SH-SY5Y (cell line): ENCODE measurements at regions not wholly inside any gene's neighbourhood (a gene's known extent, or its start where the extent isn't known, plus 50 kb on each side); places are given as distances from the start of the nearest gene placed in this dataset.

Experiments
- GATA2 ChIP-seq: IDR thresholded peaks from 2 replicates; pipeline ENCODE4 v1.6.1; 2011; ENCODE audit warnings: mild to moderate bottlenecking, low read depth, low read length
- GATA3 ChIP-seq: IDR thresholded peaks from 2 replicates; pipeline ENCODE4 v1.6.1; 2011; ENCODE audit warnings: low read depth, mild to moderate bottlenecking, low read length, moderate library complexity

DNA sequence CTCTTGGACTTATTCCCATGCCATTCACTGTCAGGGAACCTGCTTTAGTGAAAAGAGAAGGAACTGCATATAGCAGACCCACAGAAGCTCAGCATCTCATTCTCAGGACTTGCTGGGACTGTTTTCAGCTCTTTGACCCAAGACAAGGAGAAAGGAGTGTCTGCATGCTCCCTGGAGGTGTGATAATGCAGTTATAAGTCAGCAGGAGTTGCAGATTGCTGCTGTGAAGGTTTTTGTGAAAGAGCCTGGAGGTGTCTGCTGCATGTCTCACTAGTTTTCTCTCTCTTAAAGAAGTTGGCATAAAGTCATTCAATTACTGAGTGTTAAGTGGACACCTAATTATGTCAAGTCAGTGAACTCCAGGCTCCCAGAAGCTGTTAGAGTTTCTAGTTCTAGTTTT is 343.4 kb downstream of the BRINP2 start:
- TF ChIP-seq GATA2 (no peak), GATA3 (no peak)

DNA sequence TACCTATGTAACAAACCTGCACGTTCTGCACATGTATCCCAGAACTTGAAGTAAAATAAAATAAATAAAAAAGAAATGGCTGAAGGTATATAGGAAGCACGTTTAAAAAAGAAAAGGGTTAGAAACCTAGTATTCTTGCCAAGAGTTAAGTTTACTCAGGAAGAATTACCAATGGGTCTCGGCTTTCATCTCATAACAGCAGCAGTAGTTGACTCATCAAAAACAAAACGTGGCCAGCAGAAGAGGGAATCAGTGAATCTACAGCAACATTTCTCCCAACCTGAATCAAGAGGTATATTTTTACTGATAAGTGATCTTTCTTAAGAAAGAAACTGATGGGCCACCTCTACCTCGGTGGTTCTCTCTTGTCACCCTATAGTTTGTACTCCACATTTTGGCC is 340.3 kb downstream of the BRINP2 start:
- no peak for TF ChIP-seq GATA3
- no peak for TF ChIP-seq GATA2

DNA sequence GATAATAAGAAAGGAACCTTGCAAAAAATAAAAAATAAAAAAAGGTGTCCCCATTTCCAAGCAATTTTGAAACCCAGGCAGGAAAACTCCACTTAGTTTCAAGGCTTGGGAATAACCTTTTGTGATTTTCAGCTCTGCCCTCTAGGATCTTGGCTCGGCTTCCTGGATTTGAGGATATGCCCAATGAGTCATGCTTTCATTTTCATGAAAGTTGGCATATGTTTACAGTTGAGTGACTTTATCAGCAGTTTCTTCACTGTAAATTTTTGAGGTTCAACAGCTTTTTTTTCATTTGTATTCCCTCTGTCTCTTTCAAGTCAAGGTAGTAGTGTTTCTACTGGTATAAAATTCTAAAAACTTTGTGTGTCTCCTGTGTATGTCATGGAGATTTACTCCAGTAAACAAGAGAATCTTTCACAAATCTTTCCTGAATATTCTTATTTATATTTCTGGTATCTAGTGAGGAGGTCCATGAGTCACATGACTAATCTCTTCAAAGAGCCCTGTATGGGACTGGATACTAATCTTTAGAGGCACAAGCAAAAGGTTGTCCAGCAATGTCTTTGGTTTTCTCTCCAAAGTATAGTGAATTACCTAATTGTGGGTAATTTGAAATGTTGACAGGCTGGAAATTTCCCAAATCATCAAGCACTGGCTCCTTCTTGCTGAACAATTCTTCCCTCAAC is 335.3 kb downstream of the BRINP2 start:
- TF ChIP-seq GATA3, result no peak
- TF ChIP-seq GATA2, result no peak

DNA sequence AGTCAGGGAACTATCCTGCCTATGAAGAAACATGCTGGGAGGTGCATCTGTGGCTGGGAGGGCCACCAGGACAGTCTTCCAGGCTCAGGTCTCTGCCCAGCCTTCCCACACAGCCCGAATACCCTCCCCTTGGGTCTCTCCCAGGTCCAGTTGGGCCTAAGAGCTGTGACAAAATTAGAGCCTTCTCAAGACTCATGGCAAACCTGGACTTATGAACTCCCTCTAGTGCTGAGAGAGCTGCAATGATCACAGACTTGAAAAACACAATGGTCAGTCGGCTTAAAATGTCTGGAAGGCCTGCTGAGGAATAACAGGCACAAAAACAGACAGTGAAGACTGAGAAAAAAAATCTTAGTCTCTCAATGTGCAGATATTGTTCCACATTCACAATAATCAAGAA is 325.1 kb downstream of the BRINP2 start:
- TF ChIP-seq GATA2 (no peak), GATA3 (no peak)

DNA sequence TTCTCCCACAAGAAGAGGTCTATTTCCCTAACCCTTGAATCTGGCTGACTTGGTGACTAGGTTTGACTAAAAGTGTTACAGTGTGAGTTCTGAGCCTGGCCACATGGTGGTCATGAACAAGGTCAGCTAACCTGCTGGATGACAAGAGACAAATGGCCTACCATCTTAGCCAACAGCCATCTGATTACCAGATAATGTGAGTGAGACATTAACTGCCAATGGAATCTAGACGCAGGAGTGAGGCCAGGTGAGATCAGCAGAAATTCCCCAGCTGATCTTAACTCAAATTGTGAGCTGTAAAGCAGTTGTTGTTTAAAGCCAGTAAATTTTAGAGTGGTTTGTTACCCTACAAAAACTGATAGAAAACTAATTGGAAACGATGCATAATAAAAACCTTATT is 320.0 kb downstream of the BRINP2 start:
- TF ChIP-seq GATA3 (no peak), GATA2 (no peak; the same call in 1 of the 2 replicates)

DNA sequence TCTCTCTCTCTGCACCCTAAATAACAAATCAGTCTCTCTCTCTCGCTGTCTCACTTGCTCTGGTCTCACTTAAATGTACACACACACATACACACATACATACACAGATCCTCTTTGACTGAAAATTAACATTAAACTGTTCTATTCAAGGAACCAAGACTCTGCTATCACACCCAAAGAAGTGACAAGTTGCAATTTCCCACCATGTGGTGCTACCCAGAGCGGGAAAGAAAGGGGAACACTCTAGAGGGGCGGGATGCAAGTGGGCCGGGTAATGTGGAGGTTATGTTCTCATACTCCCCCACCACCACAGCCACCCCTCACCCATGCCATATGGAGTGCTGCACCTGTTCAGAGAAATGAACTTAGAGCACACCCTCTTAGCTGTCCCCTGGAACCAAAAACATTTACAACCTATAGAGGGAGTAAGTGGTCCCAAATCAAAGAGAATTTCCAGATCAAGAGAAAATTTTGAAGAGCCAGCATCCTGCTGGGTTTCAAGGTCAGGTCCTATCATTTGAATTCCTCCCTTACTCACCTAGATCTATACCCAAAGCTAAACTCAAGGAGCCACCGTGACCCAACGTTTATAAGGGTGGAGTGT is 319.4 kb downstream of the BRINP2 start:
- TF ChIP-seq GATA2 (no peak), GATA3 (no peak)

DNA sequence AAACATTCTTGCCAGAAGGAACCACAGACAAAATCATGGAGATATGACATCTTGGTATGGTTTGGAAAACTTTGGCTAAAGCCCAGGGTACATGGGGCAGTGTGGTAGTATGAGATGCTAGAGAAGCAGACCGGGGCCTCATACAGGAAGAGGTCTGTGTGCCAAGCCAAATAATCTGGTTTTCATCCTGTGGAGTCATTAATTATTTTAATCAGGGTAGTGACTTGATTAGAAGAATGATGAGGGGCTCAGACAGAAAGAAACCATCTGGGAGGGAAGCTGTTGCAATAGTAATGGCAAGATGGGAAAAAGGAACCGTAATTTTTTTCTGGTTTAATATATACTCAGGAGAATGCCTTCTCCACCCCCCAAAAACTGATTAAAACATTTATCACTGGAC is 318.0 kb downstream of the BRINP2 start:
- TF ChIP-seq GATA3, result no peak
- TF ChIP-seq GATA2, result no peak

DNA sequence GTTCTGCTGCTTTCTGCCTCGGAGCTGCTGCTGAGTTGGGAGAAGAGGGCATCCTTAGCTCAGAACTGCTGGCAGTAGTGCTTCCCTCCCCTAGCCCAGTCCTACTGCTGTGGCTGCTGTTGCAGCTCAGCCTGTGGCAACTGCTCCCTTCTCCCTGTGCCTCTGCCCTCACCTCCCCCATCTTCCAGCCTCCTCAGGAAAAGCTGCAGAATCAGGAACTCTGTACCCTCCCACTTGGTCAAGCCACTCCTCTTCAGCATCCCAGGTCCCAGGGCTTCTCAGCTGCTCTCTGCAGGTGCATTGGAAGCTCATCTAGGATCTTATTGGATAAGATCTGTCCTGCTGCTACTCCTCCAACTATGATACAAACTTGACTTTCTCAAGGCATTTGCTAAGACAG is 316.7 kb downstream of the BRINP2 start:
- TF ChIP-seq GATA3 (no peak), GATA2 (no peak)

DNA sequence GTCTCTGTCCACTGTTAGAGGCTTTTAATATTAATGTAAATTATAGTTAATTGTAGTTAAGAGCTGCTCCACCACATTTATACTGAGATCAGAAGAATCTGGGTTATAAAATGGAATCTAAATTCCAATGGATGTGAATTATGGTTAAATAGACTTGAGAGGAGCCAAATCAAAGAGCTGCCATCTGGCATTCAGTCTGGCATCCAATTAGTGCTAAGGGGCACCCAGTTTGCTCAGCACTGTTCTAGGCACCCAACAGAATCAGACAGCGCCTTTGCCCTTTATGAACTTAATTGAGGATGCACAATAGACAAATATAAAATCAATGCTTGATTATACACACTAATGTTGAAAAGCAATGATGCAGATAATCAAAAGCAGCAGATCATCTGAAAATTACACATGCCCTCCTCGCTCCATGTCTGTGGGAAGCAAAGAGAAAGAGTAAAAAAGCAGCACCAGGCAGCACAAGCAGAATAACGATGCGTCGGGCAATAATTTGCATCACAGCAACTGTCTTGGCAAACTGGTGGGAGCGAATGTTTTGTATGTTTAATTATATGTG is 310.1 kb downstream of the BRINP2 start:
- TF ChIP-seq GATA2, result no peak
- TF ChIP-seq GATA3, result no peak

DNA sequence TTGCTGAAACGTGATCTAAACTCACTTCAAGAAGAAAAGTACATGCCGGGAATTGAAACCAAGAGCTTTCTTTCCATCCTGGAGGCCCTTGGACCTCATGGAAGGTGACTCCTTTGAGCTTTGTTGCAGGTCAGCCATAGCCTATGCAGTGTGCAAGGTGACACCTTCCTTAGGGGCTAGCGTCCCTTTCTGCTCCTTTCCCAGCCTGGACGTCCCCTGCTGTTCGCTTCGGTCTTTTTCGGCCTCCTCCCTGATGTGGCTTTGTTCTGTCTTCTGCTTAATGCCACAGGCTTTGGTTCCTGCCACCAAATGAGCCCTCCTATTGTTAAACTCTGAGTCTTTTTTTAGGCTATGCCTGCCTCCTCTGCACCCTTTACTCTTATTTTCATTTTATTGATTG is 308.8 kb downstream of the BRINP2 start:
- no peak for TF ChIP-seq GATA3
- TF ChIP-seq GATA2, result no peak

DNA sequence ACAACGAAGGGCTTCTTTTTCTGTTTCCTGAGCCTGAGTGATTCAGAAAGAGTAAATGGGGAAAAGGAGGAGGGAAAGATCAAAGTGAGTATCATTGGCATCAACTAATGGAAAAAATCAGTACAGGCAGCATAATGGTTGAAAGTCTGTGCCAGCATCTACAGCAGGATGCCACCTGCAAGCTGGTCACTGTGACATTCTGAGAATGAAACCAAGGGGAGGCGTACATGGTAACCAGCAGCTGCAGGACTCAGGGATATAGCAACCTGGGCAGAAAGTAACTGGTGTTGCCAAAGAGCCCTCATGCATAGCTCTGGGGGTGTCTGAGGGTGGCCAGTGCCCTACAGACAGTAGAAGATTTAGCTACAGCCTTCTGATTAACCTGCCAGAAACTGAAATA is 305.9 kb downstream of the BRINP2 start:
- TF ChIP-seq GATA2, result no peak
- no peak for TF ChIP-seq GATA3

DNA sequence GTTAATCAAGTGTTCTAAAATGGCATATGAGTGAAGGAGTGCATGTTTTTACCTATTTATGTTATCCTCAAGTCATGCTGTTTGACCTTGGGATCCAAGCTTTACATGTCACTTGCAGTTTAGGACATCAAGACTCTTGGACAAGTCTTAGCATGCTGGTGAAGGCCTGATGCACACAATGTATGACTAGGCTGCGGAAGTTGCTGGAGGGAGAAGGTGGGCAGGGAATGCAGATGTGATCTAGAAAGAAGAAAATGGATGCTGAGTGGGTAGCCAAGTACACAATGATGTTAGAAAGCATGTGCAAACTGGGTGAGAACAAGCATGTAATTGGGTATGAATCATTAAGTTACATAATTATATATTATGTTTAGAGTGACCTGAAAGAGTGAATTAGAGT is 301.8 kb downstream of the BRINP2 start:
- TF ChIP-seq GATA2 (no peak), GATA3 (no peak)

DNA sequence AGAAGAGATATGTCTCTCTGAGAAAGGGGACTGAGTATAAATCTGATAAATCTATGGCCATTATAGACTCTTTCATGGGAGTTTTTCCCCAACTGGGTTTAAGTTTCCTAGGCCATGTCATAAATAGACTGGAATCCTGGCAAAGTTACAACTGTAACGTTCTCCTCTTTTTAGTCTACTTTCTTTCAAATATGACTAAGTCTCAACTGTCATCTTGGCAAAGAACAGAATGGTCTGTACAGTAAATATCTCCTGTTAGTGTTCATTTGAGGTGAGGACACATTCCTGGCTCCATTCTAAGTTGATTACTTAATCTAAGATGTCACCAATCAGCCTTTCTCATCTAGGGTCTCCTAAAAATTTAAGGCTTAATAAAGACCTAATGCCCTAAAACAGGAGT is 300.5 kb downstream of the BRINP2 start:
- TF ChIP-seq GATA3, result no peak
- TF ChIP-seq GATA2, result no peak

DNA sequence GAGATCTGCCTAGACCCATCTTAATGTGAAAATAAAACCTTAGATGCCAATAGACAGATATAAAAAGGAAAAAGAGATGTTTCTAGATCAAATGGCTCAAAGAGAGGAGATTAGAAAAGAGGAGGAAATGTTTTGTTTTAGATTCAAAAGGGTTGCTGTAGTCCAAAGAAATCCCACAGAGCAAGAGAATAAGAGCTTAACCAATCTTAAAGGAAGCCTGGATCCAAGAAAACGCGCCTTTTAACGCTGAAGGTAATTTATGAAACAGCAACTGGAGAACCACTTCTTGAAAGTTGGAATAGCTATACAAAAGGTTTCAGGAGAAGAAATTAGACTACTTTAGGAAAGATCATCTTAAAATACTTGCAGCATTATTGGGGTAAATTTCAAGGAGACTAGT is 298.8 kb downstream of the BRINP2 start:
- TF ChIP-seq GATA2 (no peak), GATA3 (no peak)

DNA sequence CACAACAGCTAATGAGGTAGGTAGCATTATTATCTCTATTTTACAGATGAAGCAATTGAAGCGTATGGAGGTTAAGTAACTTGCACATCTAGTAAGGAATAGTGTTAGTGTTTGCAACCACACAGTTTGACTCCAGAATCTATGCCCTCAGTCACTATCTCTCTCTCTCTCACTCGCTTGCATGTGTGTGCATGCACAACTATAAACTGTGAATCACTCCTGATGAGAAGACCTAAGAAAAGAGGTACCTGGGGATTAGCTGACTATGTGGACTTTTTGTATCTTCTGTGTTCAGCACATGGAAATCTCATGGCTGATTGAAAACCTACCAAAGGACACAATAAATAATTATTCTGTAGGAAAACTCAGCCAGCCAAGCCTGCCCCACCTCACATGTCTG is 295.5 kb downstream of the BRINP2 start:
- TF ChIP-seq GATA3 (no peak), GATA2 (no peak)

DNA sequence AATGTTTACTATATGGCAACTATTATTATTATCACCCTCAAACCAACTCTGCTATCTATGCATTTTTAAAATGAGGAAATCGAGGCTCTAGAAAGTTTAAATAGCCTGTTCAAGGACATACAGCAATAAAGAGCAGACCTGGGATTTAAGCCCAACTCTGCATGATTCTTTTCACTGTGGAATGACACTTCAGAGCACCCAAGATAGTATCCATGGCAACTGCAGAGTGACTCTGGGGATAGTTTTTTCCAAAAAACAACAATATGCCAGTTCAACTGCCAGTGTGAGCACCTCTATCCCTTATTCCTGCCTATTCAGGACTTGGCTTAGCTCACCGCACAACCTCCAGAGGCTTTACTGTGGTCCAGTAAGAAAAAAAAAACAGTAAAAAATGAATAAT is 293.9 kb downstream of the BRINP2 start:
- no peak for TF ChIP-seq GATA3
- TF ChIP-seq GATA2, result peak; percentile 58; the same call in 1 of the 2 replicates
